ENCODE measurements at regions not wholly inside any gene's neighbourhood (a gene's known extent, or its start where the extent isn't known, plus 50 kb on each side); places are given as distances from the start of the nearest gene placed in this dataset.

- TF ChIP-seq CTCF (conservative IDR thresholded peaks at IDR 0.05; ENCODE audit: low read depth) = no peak
- POLR2A ChIA-PET (ENCODE audit: low non-redundant PET) = no interaction called here
- CTCF ChIA-PET = no interaction called here
Observed at GRCh38 chr10:2462581-2462980, 604.8 kb upstream of the PFKP start.

GRCh38 chr10:2460812-2461211 is 606.5 kb upstream of the PFKP start:
- no peak for DNase-seq (ENCODE audit: low spot score)
- TF ChIP-seq CTCF (conservative IDR thresholded peaks at IDR 0.05; ENCODE audit: low read depth) = no peak
- ChIA-PET POLR2A (ENCODE audit: low non-redundant PET) (no interaction called here), CTCF (interaction anchor here (0.6 kb wide), 1 partner anchor 316 kb away, joined by 6 read pairs; no protein-coding TSS in a partner anchor)
- H3K27ac ChIP-seq = no peak overlapping the region

More at GRCh38 chr10:2462581-2462980, 604.8 kb upstream of the PFKP start:
- no peak for DNase-seq (ENCODE audit: low spot score)
- no peak overlapping the region for H3K27ac ChIP-seq

GRCh38 chr10:2459713-2460112 is 607.6 kb upstream of the PFKP start:
- DNase-seq (ENCODE audit: low spot score) = no peak
- ChIA-PET CTCF (no interaction called here), POLR2A (ENCODE audit: low non-redundant PET) (no interaction called here)
- H3K27ac ChIP-seq = no peak overlapping the region
- no peak for TF ChIP-seq CTCF (conservative IDR thresholded peaks at IDR 0.05; ENCODE audit: low read depth)

GRCh38 chr10:2456834-2457233 is 610.5 kb upstream of the PFKP start:
- no peak overlapping the region for H3K27ac ChIP-seq
- DNase-seq (ENCODE audit: low spot score) = no peak
- CTCF ChIA-PET = no interaction called here
- TF ChIP-seq CTCF (conservative IDR thresholded peaks at IDR 0.05; ENCODE audit: low read depth) = no peak
- POLR2A ChIA-PET (ENCODE audit: low non-redundant PET) = no interaction called here

GRCh38 chr10:2445370-2445769 is 622.0 kb upstream of the PFKP start:
- DNase-seq (ENCODE audit: low spot score) = no peak
- ChIA-PET POLR2A (ENCODE audit: low non-redundant PET) (no interaction called here), CTCF (no interaction called here)
- TF ChIP-seq CTCF (conservative IDR thresholded peaks at IDR 0.05; ENCODE audit: low read depth) = no peak
- H3K27ac ChIP-seq = no peak overlapping the region

- ChIA-PET POLR2A (ENCODE audit: low non-redundant PET) (no interaction called here), CTCF (no interaction called here)
- no peak for TF ChIP-seq CTCF (conservative IDR thresholded peaks at IDR 0.05; ENCODE audit: low read depth)
- no peak for DNase-seq (ENCODE audit: low spot score)
- H3K27ac ChIP-seq = no peak overlapping the region
Observed at GRCh38 chr10:2439983-2440382, 627.4 kb upstream of the PFKP start.

- no peak for DNase-seq (ENCODE audit: low spot score)
- TF ChIP-seq CTCF (conservative IDR thresholded peaks at IDR 0.05; ENCODE audit: low read depth) = no peak
- POLR2A ChIA-PET (ENCODE audit: low non-redundant PET) = no interaction called here
- CTCF ChIA-PET = no interaction called here
- H3K27ac ChIP-seq = no peak overlapping the region
Observed at GRCh38 chr10:2439000-2439399, 628.3 kb upstream of the PFKP start.
